Right lobe of liver (tissue), 4 donors: ENCODE measurements at regions not wholly inside any gene's neighbourhood (a gene's known extent, or its start where the extent isn't known, plus 50 kb on each side); places are given as distances from the start of the nearest gene placed in this dataset.

Source experiments
- POLR2A ChIP-seq: fragments of 450-650 bp; IDR thresholded peaks from one replicate; pipeline ENCODE4 v1.6.1; 2017; ENCODE audit warnings: antibody characterized with exemption, mild to moderate bottlenecking
- TF ChIP-seq, protein P1 (sequence below), 4 donors: fragments of 200-600 bp in 3 of 4; fragments of 450-650 bp in 1 of 4; IDR thresholded peaks; one replicate each; pipeline versions ENCODE4 v1.5.1 to v1.8.0; 2016 to 2022; ENCODE audit warnings: antibody characterized with exemption in 4 of 4, mild to moderate bottlenecking in 2 of 4
- donor health status: DM: no; HTN: no; CAD: no.
- donor health status: DM: no; HTN: no; CAD: no.
- donor health status: DM: no; HTN: yes; CAD: no.

DNA sequence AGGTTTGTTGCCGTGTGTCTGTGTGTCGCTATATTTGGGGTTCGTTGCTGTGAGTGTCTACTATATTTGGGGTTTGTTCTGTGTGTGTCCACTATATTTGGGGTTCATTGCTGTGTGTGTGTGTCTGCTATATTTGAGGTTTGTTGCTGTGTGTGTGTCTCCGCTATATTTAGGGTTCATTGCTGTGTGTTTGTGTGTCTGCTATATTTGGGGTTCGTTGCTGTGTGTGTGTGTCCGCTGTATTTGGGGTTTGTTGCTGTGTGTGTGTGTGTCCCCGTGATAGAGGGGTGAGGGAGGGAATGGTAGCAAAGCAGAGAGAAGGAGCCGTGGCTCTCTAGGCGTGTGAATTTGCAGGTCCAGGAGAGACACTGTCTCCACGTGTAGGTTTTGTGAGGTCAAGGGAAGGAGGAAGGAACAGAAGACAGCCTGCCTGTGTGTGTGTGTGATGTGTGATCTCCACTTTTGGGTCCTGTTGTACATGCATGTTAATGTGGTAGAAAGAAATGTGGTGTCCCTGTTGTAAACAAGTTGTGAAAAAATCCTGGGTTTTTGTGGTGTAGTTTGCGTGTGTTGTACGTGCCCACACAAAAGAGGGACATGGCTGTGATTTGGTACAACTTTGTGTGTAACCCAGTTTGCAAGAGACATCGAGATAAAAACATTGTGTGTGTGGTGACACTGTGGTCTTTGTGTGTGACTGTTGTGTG, 56.3 kb upstream of the ECE1 start:
- TF ChIP-seq, protein P1, sequence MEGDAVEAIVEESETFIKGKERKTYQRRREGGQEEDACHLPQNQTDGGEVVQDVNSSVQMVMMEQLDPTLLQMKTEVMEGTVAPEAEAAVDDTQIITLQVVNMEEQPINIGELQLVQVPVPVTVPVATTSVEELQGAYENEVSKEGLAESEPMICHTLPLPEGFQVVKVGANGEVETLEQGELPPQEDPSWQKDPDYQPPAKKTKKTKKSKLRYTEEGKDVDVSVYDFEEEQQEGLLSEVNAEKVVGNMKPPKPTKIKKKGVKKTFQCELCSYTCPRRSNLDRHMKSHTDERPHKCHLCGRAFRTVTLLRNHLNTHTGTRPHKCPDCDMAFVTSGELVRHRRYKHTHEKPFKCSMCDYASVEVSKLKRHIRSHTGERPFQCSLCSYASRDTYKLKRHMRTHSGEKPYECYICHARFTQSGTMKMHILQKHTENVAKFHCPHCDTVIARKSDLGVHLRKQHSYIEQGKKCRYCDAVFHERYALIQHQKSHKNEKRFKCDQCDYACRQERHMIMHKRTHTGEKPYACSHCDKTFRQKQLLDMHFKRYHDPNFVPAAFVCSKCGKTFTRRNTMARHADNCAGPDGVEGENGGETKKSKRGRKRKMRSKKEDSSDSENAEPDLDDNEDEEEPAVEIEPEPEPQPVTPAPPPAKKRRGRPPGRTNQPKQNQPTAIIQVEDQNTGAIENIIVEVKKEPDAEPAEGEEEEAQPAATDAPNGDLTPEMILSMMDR (IDR thresholded peaks at IDR 0.05) = no peak
- TF ChIP-seq POLR2A = no peak
